HCT116 (cell line): ENCODE measurements at regions not wholly inside any gene's neighbourhood (a gene's known extent, or its start where the extent isn't known, plus 50 kb on each side); places are given as distances from the start of the nearest gene placed in this dataset.

Source experiments
- ATAC-seq: fragments of 200-7000 bp; cut with Tn5 transposase; 2 replicates; pipeline ENCODE4 v1.9.1; 2020; ENCODE audit warnings: mild to moderate bottlenecking, moderate library complexity
- BruUV-seq: library from RNA; stranded (reverse); fragments of 400-500 nt; replicated peaks from 2 replicates; lab custom pipeline; 2021; lab: Mats Ljungman, UMichigan
- CTCF ChIA-PET: fragments of 300-600 bp; sonication (Branson Sonifier 250); formaldehyde crosslinking; loops from one replicate; lab custom pipeline; 2021; ENCODE audit warnings: antibody characterized with exemption; lab: Charles Lee
- POLR2A ChIA-PET: fragments of 300-600, 350-600 bp; sonication (Branson Sonifier 250); formaldehyde crosslinking; loops from one replicate; lab custom pipeline; 2021; ENCODE audit warnings: antibody characterized with exemption; lab: Charles Lee
- RAD21 ChIA-PET, 2 experiments: fragments of 300-600 bp; sonication (Branson Sonifier 250); formaldehyde crosslinking; loops; one replicate each; lab custom pipeline; 2023; ENCODE audit warnings: low total read pairs in 2 of 2; ENCODE audit not compliant: uncharacterized antibody in 2 of 2, unreplicated experiment in 2 of 2, low non-redundant PET in 1 of 2; lab: Charles Lee
- DNase-seq: peaks from one replicate; pipeline ENCODE4 v3.0.0-alpha.2; 2010; ENCODE audit warnings: low read depth, low spot score
- H2AFZ ChIP-seq: fragments of 200-600 bp; shearing (Covaris generic), sonication (generic); 2 replicates; pipeline ENCODE4 v1.6.1; 2017; ENCODE audit warnings: low read depth, mixed run types, mixed read lengths, antibody characterized with exemption, low read length; ENCODE audit not compliant: poor library complexity, severe bottlenecking
- H3K27ac ChIP-seq: 2 replicates; pipeline ENCODE4 v1.5.1; 2012; ENCODE audit warnings: low read depth, low read length
- H3K27me3 ChIP-seq: fragments of 200-600 bp; sonication (generic); 2 replicates; pipeline ENCODE4 v1.6.1; 2016; ENCODE audit warnings: mixed run types, low read length, mixed read lengths; ENCODE audit not compliant: insufficient read depth
- H3K36me3 ChIP-seq, 2 experiments: fragments of 200-500 bp in 1 of 2; fragments of 200-600 bp in 1 of 2; sonication (Bioruptor generic) in 1 of 2; sonication (generic) in 1 of 2; 2 replicates each; pipeline versions ENCODE4 v1.5.1 to v1.6.1; 2014 to 2016; ENCODE audit warnings: low read length in 2 of 2, inconsistent platforms in 1 of 2, mixed read lengths in 1 of 2, mixed run types in 1 of 2; ENCODE audit not compliant: insufficient read depth in 2 of 2, control insufficient read depth in 1 of 2
- H3K4me1 ChIP-seq, 2 experiments: fragments of 200-600 bp in 1 of 2; sonication (generic) in 1 of 2; 2 replicates each; pipeline versions ENCODE4 v1.5.1 to v1.6.1; 2012 to 2017; ENCODE audit warnings: low read length in 2 of 2, inconsistent platforms in 1 of 2, mild to moderate bottlenecking in 1 of 2, mixed read lengths in 1 of 2, mixed run types in 1 of 2, moderate library complexity in 1 of 2; ENCODE audit not compliant: insufficient read depth in 2 of 2, control insufficient read depth in 1 of 2
- H3K4me2 ChIP-seq: fragments of 200-600 bp; sonication (generic); 2 replicates; pipeline ENCODE4 v1.6.1; 2017; ENCODE audit warnings: mixed run types, low read length, mixed read lengths
- H3K4me3 ChIP-seq, 2 experiments: fragments of 200-600 bp in 1 of 2; sonication (generic) in 1 of 2; replicated peaks in 1 of 2; 2 replicates each; pipeline ENCODE4 v1.5.1; 2011 to 2016; ENCODE audit warnings: low read length in 2 of 2, control low read depth in 1 of 2, low read depth in 1 of 2, mild to moderate bottlenecking in 1 of 2, mixed read lengths in 1 of 2, mixed run types in 1 of 2
- H3K79me2 ChIP-seq: fragments of 200-600 bp; sonication (generic); 2 replicates; pipeline ENCODE4 v1.6.1; 2017; ENCODE audit warnings: mild to moderate bottlenecking, mixed run types, low read length, moderate library complexity, mixed read lengths; ENCODE audit not compliant: insufficient read depth
- H3K9ac ChIP-seq: fragments of 200-600 bp; sonication (generic); 2 replicates; pipeline ENCODE4 v1.6.1; 2016; ENCODE audit warnings: low read length, mixed read lengths
- H3K9me2 ChIP-seq: fragments of 200-600 bp; sonication (generic), shearing (Covaris generic); 2 replicates; pipeline ENCODE4 v1.6.1; 2017; ENCODE audit warnings: mixed run types, mild to moderate bottlenecking, moderate library complexity; ENCODE audit not compliant: insufficient read depth
- H3K9me3 ChIP-seq, 2 experiments: fragments of 200-500 bp in 1 of 2; fragments of 200-600 bp in 1 of 2; sonication (Bioruptor generic) in 1 of 2; sonication (generic) in 1 of 2; 2 replicates each; pipeline ENCODE4 v1.6.1; 2014 to 2017; ENCODE audit warnings: low read length in 2 of 2, mixed read lengths in 2 of 2, inconsistent platforms in 1 of 2, low read depth in 1 of 2, mild to moderate bottlenecking in 1 of 2, mixed run types in 1 of 2, moderate library complexity in 1 of 2; ENCODE audit not compliant: control insufficient read depth in 1 of 2, insufficient read depth in 1 of 2
- H4K20me1 ChIP-seq: fragments of 200-600 bp; sonication (generic), shearing (Covaris generic); 2 replicates; pipeline ENCODE4 v1.6.1; 2017; ENCODE audit warnings: mixed run types, mild to moderate bottlenecking, moderate library complexity; ENCODE audit not compliant: insufficient read depth
- EZH2 ChIP-seq: fragments of 200-600 bp; sonication (generic); IDR thresholded peaks from 2 replicates; pipeline ENCODE4 v1.6.1; 2017; ENCODE audit warnings: antibody characterized with exemption, mixed run types
- FOSL1 ChIP-seq: IDR thresholded peaks from 2 replicates; pipeline ENCODE4 v1.6.1; 2012; ENCODE audit warnings: low read depth
- POLR2A ChIP-seq: IDR thresholded peaks from 2 replicates; pipeline ENCODE4 v1.7.0; 2011; ENCODE audit warnings: borderline replicate concordance; ENCODE audit not compliant: insufficient read depth, insufficient read length; ENCODE audit errors: extremely low read depth
- POLR2AphosphoS5 ChIP-seq: IDR thresholded peaks from 2 replicates; pipeline ENCODE4 v1.6.1; 2011; ENCODE audit warnings: mild to moderate bottlenecking, low read depth, low read length, moderate library complexity
- RAD21 ChIP-seq: IDR thresholded peaks from 2 replicates; pipeline ENCODE4 v1.6.1; 2012; ENCODE audit warnings: low read depth, mild to moderate bottlenecking
- REST ChIP-seq: IDR thresholded peaks from 2 replicates; pipeline ENCODE4 v1.6.1; 2012; ENCODE audit warnings: low read depth
- SIN3A ChIP-seq: IDR thresholded peaks from 2 replicates; pipeline ENCODE4 v1.6.1; 2012; ENCODE audit warnings: low read depth
- SP1 ChIP-seq: IDR thresholded peaks from 2 replicates; pipeline ENCODE4 v1.6.1; 2012; ENCODE audit warnings: low read depth
- SRF ChIP-seq: IDR thresholded peaks from 2 replicates; pipeline ENCODE4 v1.6.1; 2012; ENCODE audit warnings: low read depth
- TCF7L2 ChIP-seq: IDR thresholded peaks from 2 replicates; pipeline ENCODE4 v1.7.0; 2011; ENCODE audit warnings: borderline replicate concordance, inconsistent platforms; ENCODE audit not compliant: insufficient read depth, insufficient read length; ENCODE audit errors: extremely low read depth
- YY1 ChIP-seq: IDR thresholded peaks from 2 replicates; pipeline ENCODE4 v1.6.1; 2011; ENCODE audit warnings: low read length, low read depth, moderate library complexity, mild to moderate bottlenecking; ENCODE audit not compliant: insufficient replicate concordance; ENCODE audit errors: extremely low read depth
- ZNF274 ChIP-seq: fragments of 200-500 bp; sonication (Bioruptor generic); IDR thresholded peaks from 2 replicates; pipeline ENCODE4 v1.6.1; 2014; ENCODE audit warnings: mild to moderate bottlenecking, low read depth, low read length, inconsistent platforms
- intact Hi-C: fragments of 100-400 bp; cut with micrococcal nuclease; formaldehyde crosslinking; loops from 2 replicates; pipeline ENCODE4 v1.10.0; 2022
- TF ChIP-seq, protein P1 (sequence below), 3 experiments: fragments of 200-600 bp in 1 of 3; sonication (generic) in 1 of 3; IDR thresholded peaks in 2 of 3; conservative IDR thresholded peaks in 1 of 3; 2 replicates each; pipeline ENCODE4 v1.5.1; 2012 to 2017; ENCODE audit warnings: low read depth in 2 of 3, low read length in 2 of 3, antibody characterized with exemption in 1 of 3, borderline replicate concordance in 1 of 3, control low read depth in 1 of 3, mild to moderate bottlenecking in 1 of 3, mixed read lengths in 1 of 3, mixed run types in 1 of 3, moderate library complexity in 1 of 3; ENCODE audit not compliant: insufficient read depth in 1 of 3
- TF ChIP-seq, protein P2 (sequence below): IDR thresholded peaks from 2 replicates; pipeline ENCODE4 v1.6.1; 2011; ENCODE audit warnings: mild to moderate bottlenecking, low read length, moderate library complexity; ENCODE audit not compliant: insufficient replicate concordance; ENCODE audit errors: extremely low read depth
- TF ChIP-seq, protein P3 (sequence below): IDR thresholded peaks from 2 replicates; pipeline ENCODE4 v1.6.1; 2012

DNA sequence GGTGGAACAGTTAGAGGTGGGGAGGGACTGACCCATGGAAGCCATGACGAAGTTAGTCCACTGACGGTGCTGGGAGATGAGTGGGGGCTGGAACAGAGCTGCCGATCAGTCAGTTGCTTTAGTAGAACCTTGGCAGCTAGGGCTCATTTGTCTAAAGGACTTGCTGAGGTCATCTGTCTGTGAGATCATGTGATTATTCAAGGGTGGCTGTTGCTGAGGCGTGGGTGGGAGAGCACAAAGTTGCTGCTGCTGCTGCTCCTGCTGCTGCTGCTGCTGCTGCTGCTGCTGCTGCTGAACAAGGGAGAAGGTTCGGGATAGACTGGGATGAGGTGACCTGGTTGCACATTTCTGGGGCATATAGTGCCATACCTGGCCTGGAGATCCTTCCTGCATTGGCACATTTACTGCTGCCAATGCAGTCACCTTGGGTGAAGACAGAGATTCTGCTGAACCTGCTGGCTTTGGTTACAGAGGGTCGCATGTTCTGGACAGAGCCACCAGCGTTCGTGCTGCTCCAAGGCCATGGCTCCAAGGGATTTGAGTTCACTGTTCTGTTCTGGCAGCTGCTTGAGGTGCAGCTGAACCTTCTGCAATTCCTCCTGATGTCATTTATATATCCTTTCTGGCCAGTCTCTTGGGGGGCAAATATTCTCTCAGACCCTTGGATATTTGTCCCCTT lies 840.5 kb downstream of the HACE1 start:
- ChIA-PET CTCF (no interaction called here), POLR2A (no interaction called here), RAD21 (no interaction called here)
- TF ChIP-seq POLR2A (no peak), POLR2AphosphoS5 (no peak), FOSL1 (no peak), YY1 (no peak), TCF7L2 (no peak), RAD21 (no peak), SP1 (no peak), SRF (no peak), ZNF274 (no peak), EZH2 (no peak), SIN3A (no peak), REST (no peak)
- TF ChIP-seq, protein P1, sequence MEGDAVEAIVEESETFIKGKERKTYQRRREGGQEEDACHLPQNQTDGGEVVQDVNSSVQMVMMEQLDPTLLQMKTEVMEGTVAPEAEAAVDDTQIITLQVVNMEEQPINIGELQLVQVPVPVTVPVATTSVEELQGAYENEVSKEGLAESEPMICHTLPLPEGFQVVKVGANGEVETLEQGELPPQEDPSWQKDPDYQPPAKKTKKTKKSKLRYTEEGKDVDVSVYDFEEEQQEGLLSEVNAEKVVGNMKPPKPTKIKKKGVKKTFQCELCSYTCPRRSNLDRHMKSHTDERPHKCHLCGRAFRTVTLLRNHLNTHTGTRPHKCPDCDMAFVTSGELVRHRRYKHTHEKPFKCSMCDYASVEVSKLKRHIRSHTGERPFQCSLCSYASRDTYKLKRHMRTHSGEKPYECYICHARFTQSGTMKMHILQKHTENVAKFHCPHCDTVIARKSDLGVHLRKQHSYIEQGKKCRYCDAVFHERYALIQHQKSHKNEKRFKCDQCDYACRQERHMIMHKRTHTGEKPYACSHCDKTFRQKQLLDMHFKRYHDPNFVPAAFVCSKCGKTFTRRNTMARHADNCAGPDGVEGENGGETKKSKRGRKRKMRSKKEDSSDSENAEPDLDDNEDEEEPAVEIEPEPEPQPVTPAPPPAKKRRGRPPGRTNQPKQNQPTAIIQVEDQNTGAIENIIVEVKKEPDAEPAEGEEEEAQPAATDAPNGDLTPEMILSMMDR (IDR thresholded peaks at IDR 0.05 in 2 of 3, conservative IDR thresholded peaks at IDR 0.05 in 1 of 3; ENCODE audit: borderline replicate concordance in 1 of 3, insufficient read depth in 1 of 3, low read depth in 2 of 3, low read length in 2 of 3), result no peak
- TF ChIP-seq, protein P2, sequence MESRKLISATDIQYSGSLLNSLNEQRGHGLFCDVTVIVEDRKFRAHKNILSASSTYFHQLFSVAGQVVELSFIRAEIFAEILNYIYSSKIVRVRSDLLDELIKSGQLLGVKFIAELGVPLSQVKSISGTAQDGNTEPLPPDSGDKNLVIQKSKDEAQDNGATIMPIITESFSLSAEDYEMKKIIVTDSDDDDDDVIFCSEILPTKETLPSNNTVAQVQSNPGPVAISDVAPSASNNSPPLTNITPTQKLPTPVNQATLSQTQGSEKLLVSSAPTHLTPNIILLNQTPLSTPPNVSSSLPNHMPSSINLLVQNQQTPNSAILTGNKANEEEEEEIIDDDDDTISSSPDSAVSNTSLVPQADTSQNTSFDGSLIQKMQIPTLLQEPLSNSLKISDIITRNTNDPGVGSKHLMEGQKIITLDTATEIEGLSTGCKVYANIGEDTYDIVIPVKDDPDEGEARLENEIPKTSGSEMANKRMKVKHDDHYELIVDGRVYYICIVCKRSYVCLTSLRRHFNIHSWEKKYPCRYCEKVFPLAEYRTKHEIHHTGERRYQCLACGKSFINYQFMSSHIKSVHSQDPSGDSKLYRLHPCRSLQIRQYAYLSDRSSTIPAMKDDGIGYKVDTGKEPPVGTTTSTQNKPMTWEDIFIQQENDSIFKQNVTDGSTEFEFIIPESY, result no peak
- TF ChIP-seq, protein P3, sequence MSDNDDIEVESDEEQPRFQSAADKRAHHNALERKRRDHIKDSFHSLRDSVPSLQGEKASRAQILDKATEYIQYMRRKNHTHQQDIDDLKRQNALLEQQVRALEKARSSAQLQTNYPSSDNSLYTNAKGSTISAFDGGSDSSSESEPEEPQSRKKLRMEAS, result no peak
- no TSS peak for BruUV-seq
- H3K36me3 ChIP-seq, result no peaks in the 10 kb centered on the region
- no peaks in the 10 kb centered on the region for H3K9me3 ChIP-seq
- H3K27me3 ChIP-seq, result no peaks in the 10 kb centered on the region
- DNase-seq, result no peak
- H3K79me2 ChIP-seq, result no peaks in the 10 kb centered on the region
- no peak overlapping the region for H3K27ac ChIP-seq
- H3K9ac ChIP-seq, result no peak overlapping the region
- H3K9me2 ChIP-seq, result no peaks in the 10 kb centered on the region
- no peak for ATAC-seq
- H3K4me3 ChIP-seq, result no peak overlapping the region
- H3K4me2 ChIP-seq, result no peak overlapping the region
- no peak overlapping the region for H2AFZ ChIP-seq
- no peaks in the 10 kb centered on the region for H3K4me1 ChIP-seq
- H4K20me1 ChIP-seq, result no peaks in the 10 kb centered on the region
- intact Hi-C loops, result no loop called here
